Esophagus squamous epithelium (tissue), 5 donors: ENCODE measurements at regions not wholly inside any gene's neighbourhood (a gene's known extent, or its start where the extent isn't known, plus 50 kb on each side); places are given as distances from the start of the nearest gene placed in this dataset.
A peak's percentile ranks its signal among the peaks of the same experiment; 100 is the strongest.

Experiments used
- DNase-seq: peaks from one replicate; lab custom pipeline; 2025; lab: John Stamatoyannopoulos, UW
- H3K27ac ChIP-seq, 4 donors: fragments of 200-600 bp; sonication (generic); one replicate each; pipeline ENCODE4 v1.5.1; 2016 to 2019; ENCODE audit warnings: mild to moderate bottlenecking in 1 of 4
- H3K27me3 ChIP-seq, 4 donors: fragments of 200-600 bp; sonication (generic); 1 replicate in 3 of 4; 2 replicates in 1 of 4; pipeline versions ENCODE4 v1.5.1 to v1.6.0; 2017 to 2021; ENCODE audit warnings: antibody characterized with exemption in 1 of 4
- H3K36me3 ChIP-seq, 3 donors: fragments of 200-600 bp; sonication (generic); one replicate each; pipeline ENCODE4 v1.5.1; 2016 to 2019
- H3K4me1 ChIP-seq, 3 donors: fragments of 200-600 bp; sonication (generic); one replicate each; pipeline ENCODE4 v1.5.1; 2017 to 2019
- H3K4me3 ChIP-seq, 4 donors: fragments of 200-600 bp; sonication (generic); 1 replicate in 3 of 4; 2 replicates in 1 of 4; pipeline ENCODE4 v1.5.1; 2016 to 2019; ENCODE audit warnings: mild to moderate bottlenecking in 2 of 4, moderate library complexity in 1 of 4
- H3K9me3 ChIP-seq, 3 donors: fragments of 200-600 bp; sonication (generic); one replicate each; pipeline ENCODE4 v1.5.1; 2016 to 2019
- POLR2A ChIP-seq, 4 donors: fragments of 450-650 bp; IDR thresholded peaks; one replicate each; pipeline ENCODE4 v1.6.1; 2017; ENCODE audit warnings: antibody characterized with exemption in 4 of 4, mild to moderate bottlenecking in 4 of 4, moderate library complexity in 3 of 4
- WGBS, 2 donors: methylation state at CpG; one replicate each; pipeline ENCODE4 v1.1.5; 2018; 5-methylcytosine and 5-hydroxymethylcytosine counted together
- intact Hi-C: fragments of 100-400 bp; cut with DNase I; formaldehyde crosslinking; loops from one replicate; pipeline ENCODE4 v1.15.0; 2022
- TF ChIP-seq, protein P1 (sequence below), 6 experiments: fragments of 450-650 bp in 4 of 6; fragments of 200-600 bp in 2 of 6; sonication (generic) in 2 of 6; IDR thresholded peaks; one replicate each; pipeline ENCODE4 v1.5.1; 2016 to 2019; ENCODE audit warnings: antibody characterized with exemption in 6 of 6, mild to moderate bottlenecking in 4 of 6, moderate library complexity in 4 of 6
- donor health status: DM: yes; HTN: yes; CAD: no.

DNA sequence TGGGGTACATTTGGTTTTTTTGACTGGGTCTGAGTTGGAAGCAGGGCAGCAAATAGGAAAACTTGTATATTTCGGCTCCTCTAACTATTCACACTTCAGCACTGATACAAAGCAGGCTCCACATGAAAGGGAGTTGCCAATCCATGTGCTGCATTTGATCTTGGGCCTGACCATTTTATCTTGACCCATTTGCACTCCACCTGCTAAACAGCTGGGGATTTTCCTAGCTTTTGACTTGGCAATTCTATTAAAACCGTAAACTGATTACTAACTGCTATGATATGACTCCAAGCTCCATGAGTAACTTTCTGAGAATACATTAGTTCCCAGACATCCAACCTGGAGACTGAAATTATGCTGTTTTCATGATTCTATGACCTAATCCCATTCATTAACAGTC is 797.1 kb downstream of the BCL11B start:
- H3K4me1 ChIP-seq, result peaks cover 0 to 5% (median 0%) of the 10 kb centered on the region in 3 donors
- TF ChIP-seq, protein P1, sequence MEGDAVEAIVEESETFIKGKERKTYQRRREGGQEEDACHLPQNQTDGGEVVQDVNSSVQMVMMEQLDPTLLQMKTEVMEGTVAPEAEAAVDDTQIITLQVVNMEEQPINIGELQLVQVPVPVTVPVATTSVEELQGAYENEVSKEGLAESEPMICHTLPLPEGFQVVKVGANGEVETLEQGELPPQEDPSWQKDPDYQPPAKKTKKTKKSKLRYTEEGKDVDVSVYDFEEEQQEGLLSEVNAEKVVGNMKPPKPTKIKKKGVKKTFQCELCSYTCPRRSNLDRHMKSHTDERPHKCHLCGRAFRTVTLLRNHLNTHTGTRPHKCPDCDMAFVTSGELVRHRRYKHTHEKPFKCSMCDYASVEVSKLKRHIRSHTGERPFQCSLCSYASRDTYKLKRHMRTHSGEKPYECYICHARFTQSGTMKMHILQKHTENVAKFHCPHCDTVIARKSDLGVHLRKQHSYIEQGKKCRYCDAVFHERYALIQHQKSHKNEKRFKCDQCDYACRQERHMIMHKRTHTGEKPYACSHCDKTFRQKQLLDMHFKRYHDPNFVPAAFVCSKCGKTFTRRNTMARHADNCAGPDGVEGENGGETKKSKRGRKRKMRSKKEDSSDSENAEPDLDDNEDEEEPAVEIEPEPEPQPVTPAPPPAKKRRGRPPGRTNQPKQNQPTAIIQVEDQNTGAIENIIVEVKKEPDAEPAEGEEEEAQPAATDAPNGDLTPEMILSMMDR (IDR thresholded peaks at IDR 0.05), result no peak
- TF ChIP-seq POLR2A (IDR thresholded peaks at IDR 0.05), result no peak
- no peak for DNase-seq
- H3K27ac ChIP-seq, result no peak overlapping the region
- 78 to 85% methylated on average over 2 of the region's 2 CpGs for WGBS, 2 donors
- H3K9me3 ChIP-seq, result no peaks in the 10 kb centered on the region
- intact Hi-C loops, result no loop called here
- no peaks in the 10 kb centered on the region for H3K27me3 ChIP-seq
- H3K36me3 ChIP-seq, result no peaks in the 10 kb centered on the region
- H3K4me3 ChIP-seq, result no peak overlapping the region

DNA sequence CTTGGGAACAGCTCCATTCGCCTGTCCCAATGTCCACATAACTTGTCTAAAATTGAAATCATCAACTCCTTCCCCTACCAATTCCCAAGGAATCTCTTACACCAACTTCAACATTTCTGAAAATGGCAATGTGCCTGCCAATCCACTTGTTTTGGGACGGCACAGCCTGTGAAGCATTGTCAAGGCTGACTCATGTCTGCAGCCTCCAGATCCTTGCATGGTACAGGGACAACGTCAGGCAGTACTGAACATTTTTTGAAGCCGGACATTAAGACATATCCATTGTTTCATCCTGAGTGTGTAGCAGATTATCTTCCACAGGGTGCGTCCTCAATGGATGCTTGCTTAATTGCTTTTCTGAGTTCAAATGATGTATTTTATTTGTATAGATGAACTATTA is 794.1 kb downstream of the BCL11B start:
- Histone ChIP-seq H3K36me3 (no peaks in the 10 kb centered on the region), H3K27me3 (no peaks in the 10 kb centered on the region), H3K4me1 (no peaks in the 10 kb centered on the region), H3K27ac (no peak overlapping the region), H3K4me3 (no peak overlapping the region), H3K9me3 (no peaks in the 10 kb centered on the region)
- intact Hi-C loops, result no loop called here
- TF ChIP-seq, protein P1 (IDR thresholded peaks at IDR 0.05), result no peak
- no peak for TF ChIP-seq POLR2A (IDR thresholded peaks at IDR 0.05)
- no peak for DNase-seq
- 58 to 79% methylated on average over 5 of the region's 5 CpGs for WGBS, 2 donors

DNA sequence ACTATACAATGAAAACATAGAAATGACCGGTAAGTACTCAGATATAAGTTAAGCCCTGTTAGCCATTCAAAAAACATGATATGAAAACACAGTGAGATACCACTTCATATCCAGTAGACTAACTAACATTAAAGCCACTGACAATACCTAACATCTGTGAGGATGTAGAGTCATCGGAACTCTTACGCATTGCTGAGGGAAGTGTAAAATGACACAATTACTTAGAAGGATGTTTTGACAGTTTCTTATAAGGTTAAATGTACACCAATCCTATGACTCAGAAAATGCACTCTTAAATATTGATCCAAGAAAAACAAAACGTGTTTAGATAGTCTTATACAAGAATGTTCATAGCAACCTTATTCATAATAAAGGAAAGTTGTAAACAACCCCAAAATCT is 782.9 kb downstream of the BCL11B start:
- Histone ChIP-seq H3K4me1 (no peaks in the 10 kb centered on the region), H3K4me3 (no peak overlapping the region), H3K36me3 (no peaks in the 10 kb centered on the region), H3K27ac (no peak overlapping the region), H3K9me3 (no peaks in the 10 kb centered on the region), H3K27me3 (no peaks in the 10 kb centered on the region)
- no peak for DNase-seq
- TF ChIP-seq, protein P1 (IDR thresholded peaks at IDR 0.05), result no peak
- no peak for TF ChIP-seq POLR2A (IDR thresholded peaks at IDR 0.05)
- intact Hi-C loops, result no loop called here
- WGBS, 2 donors, result 50 to 57% methylated on average over 4 of the region's 4 CpGs

DNA sequence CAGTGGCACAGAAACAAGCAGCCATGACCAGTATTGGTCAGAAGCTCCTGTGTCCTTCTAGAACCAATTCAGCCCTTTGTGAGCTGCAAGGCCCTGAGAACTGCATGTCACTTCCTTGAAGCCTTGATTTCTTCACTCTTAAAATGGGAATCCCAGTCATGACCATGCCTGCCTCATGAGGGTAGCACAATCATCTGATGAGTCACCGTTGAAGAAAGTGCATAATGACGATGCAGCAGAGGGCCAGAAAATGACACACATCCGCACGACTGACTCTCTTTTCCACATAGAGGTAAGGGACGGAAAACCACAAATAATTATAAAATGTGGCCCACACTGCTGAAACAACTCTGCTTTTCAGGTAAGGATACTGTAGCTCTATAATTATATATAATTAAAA is 777.4 kb downstream of the BCL11B start:
- DNase-seq, result no peak
- no peaks in the 10 kb centered on the region for H3K9me3 ChIP-seq
- intact Hi-C loops, result no loop called here
- H3K27me3 ChIP-seq, result no peaks in the 10 kb centered on the region
- peak overlapping the region in 3 of 4 donors; percentile 3 to 34 (median 3) for H3K27ac ChIP-seq
- TF ChIP-seq, protein P1 (IDR thresholded peaks at IDR 0.05), result no peak
- no peak for TF ChIP-seq POLR2A (IDR thresholded peaks at IDR 0.05)
- H3K4me3 ChIP-seq, result no peak overlapping the region
- H3K4me1 ChIP-seq, result peaks cover 2 to 21% (median 8%) of the 10 kb centered on the region in 3 donors
- H3K36me3 ChIP-seq, result no peaks in the 10 kb centered on the region
- 40 to 43% methylated on average over 5 of the region's 5 CpGs for WGBS, 2 donors

DNA sequence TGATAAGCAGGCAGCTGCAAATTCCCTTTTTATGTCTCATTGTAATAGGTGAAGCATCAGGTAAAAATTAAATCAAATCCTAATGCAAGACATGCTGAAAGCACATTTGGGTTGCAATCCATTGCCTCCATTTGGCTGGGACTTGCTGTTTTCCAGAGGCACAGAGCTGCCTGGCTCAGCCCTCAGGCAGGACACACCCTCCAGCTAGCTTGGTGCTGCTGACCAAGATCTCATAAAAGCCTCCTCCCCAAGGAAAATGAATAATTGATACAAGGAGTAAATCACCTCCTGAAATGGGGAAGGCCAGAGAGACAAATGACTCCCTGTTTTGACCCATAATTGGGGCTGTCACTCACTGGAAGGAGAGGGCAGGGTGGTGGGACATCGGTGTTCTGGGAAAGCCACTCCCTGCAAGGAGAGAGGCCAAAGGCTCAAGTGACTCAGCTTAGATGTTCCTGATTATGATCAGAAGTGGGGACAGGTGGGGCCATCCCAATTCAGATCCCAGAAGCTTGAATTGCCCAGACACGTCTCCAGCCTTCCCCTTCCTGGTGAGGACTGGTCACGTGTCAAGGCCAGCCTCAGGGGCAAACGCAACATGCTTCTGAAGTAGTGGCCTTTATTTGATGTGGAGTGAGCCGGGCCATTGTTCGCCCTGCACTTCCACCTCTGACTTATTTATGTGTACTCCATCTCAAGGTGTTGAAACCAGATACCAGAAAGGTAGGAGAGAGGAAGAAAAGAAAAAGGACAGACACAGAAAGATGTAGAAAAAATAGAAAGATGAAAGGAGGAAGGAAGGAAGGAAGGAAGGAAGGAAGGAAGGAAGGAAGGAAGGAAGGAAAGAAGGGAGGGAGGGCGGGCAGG is 773.7 kb downstream of the BCL11B start:
- H3K27ac ChIP-seq, result peak overlapping the region; percentile 18 to 57 (median 53)
- no peak for TF ChIP-seq POLR2A (IDR thresholded peaks at IDR 0.05)
- TF ChIP-seq, protein P1 (IDR thresholded peaks at IDR 0.05), result no peak
- no peaks in the 10 kb centered on the region for H3K36me3 ChIP-seq
- WGBS, 2 donors, result 35 to 39% methylated on average over 7 of the region's 7 CpGs
- no peak for DNase-seq
- intact Hi-C loops, result no loop called here
- no peaks in the 10 kb centered on the region for H3K27me3 ChIP-seq
- peaks cover 2 to 49% (median 8%) of the 10 kb centered on the region in 3 donors for H3K4me1 ChIP-seq
- H3K9me3 ChIP-seq, result no peaks in the 10 kb centered on the region
- H3K4me3 ChIP-seq, result no peak overlapping the region
